Astrocyte (in vitro differentiated cells and primary cell): ENCODE measurements at regions not wholly inside any gene's neighbourhood (a gene's known extent, or its start where the extent isn't known, plus 50 kb on each side); places are given as distances from the start of the nearest gene placed in this dataset.

Experiments
- CTCF ChIP-seq: IDR thresholded peaks from 2 replicates; pipeline ENCODE4 v1.5.1; 2011; ENCODE audit warnings: low read depth, mild to moderate bottlenecking, inconsistent platforms, low read length, moderate library complexity; ENCODE audit not compliant: insufficient read depth
- EZH2 ChIP-seq: IDR thresholded peaks from 2 replicates; pipeline ENCODE4 v1.6.1; 2012; ENCODE audit warnings: mild to moderate bottlenecking, low read length, inconsistent platforms; ENCODE audit not compliant: insufficient read depth

GRCh38 chr1:115160728-115161127 lies 71.4 kb upstream of the TSPAN2 start:
- no peak for TF ChIP-seq CTCF
- TF ChIP-seq EZH2: no peak
